Mesodermal cell (in vitro differentiated cells): ENCODE measurements at regions not wholly inside any gene's neighbourhood (a gene's known extent, or its start where the extent isn't known, plus 50 kb on each side); places are given as distances from the start of the nearest gene placed in this dataset.
"Not testable (repeated sequence)": the region's sequence is repeated elsewhere in the genome, so short reads cannot be mapped to it uniquely, and the experiment has no call there.

Source experiments
- H3K27ac ChIP-seq: 2 replicates; pipeline ENCODE4 v1.7.0; 2013; ENCODE audit warnings: mild to moderate bottlenecking, low read depth, low read length, moderate library complexity; ENCODE audit not compliant: severe bottlenecking
- H3K36me3 ChIP-seq: 2 replicates; pipeline ENCODE4 v1.7.1; 2013; ENCODE audit warnings: mild to moderate bottlenecking, low read length, moderate library complexity; ENCODE audit not compliant: control insufficient read depth, insufficient read depth
- H3K4me1 ChIP-seq: one replicate; pipeline ENCODE4 v1.7.1; 2013; ENCODE audit warnings: mild to moderate bottlenecking, low read length; ENCODE audit not compliant: insufficient read depth, control insufficient read depth, poor library complexity, severe bottlenecking
- H3K4me3 ChIP-seq: 2 replicates; pipeline ENCODE4 v1.7.0; 2013; ENCODE audit warnings: low read length, control low read depth, mild to moderate bottlenecking; ENCODE audit not compliant: insufficient read depth, poor library complexity, severe bottlenecking; ENCODE audit errors: extremely low read depth
- H3K9me3 ChIP-seq: 2 replicates; pipeline ENCODE4 v1.7.1; 2013; ENCODE audit warnings: mild to moderate bottlenecking, low read length, moderate library complexity; ENCODE audit not compliant: control insufficient read depth
- WGBS, 2 experiments: methylation state at CpG; one replicate each; pipeline ENCODE4 v1.1.5; 2013; ENCODE audit warnings: missing lambda C conversion rate in 2 of 2; ENCODE audit not compliant: insufficient coverage in 2 of 2; 5-methylcytosine and 5-hydroxymethylcytosine counted together

DNA sequence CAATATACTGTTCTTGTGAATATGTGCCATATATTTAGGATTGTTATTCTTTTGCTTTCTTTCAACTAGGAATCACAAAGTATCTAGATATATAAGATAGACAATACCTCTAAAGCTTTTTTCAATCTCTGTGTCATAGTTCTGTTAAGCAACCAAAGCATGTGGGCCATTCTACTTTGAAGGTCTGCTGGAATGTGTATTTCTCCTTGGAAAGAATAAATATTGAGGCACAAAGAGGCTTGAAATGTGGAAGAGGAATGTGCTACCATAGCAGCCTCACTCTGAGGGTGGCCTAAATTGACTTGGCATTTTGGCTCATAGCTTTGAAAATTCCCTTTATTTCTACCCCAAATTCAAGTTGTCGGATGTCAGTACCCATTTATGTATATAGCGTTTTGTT is 488.5 kb upstream of the MAN1A1 start:
- H3K4me1 ChIP-seq, result no peaks in the 10 kb centered on the region
- 100% methylated on average over 1 of the region's 2 CpGs for WGBS, 2 experiments
- no peak overlapping the region for H3K27ac ChIP-seq
- no peaks in the 10 kb centered on the region for H3K9me3 ChIP-seq
- no peak overlapping the region for H3K4me3 ChIP-seq
- no peaks in the 10 kb centered on the region for H3K36me3 ChIP-seq

- no peaks in the 10 kb centered on the region for H3K4me1 ChIP-seq
- no peaks in the 10 kb centered on the region for H3K9me3 ChIP-seq
- H3K27ac ChIP-seq, result no peak overlapping the region
- no peaks in the 10 kb centered on the region for H3K36me3 ChIP-seq
- H3K4me3 ChIP-seq, result no peak overlapping the region
Measured at GRCh38 chr6:119834418-119834817, 484.9 kb upstream of the MAN1A1 start.

DNA sequence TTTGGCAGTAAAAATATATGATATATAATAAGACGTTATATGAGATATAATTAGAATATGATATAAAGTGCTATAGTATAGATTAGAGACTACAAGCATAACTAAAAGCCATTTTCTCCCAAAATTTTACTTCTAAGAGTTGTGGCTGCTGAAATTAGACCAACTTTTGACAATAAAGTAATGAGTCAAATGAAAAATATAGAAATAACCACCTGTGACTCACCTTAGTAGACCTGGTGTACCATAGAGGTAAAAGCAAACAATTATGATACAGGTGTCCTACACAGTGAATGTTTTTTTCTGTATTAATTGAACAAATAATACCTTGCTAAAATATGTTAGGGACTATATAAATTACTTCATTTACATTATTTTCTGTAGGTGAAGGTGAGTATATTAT is 482.9 kb upstream of the MAN1A1 start:
- Histone ChIP-seq H3K27ac (no peak overlapping the region), H3K36me3 (no peaks in the 10 kb centered on the region), H3K4me3 (no peak overlapping the region), H3K4me1 (no peaks in the 10 kb centered on the region), H3K9me3 (no peaks in the 10 kb centered on the region)
- WGBS, 2 experiments, result no CpG with 5 or more reads among the region's 1 CpG

DNA sequence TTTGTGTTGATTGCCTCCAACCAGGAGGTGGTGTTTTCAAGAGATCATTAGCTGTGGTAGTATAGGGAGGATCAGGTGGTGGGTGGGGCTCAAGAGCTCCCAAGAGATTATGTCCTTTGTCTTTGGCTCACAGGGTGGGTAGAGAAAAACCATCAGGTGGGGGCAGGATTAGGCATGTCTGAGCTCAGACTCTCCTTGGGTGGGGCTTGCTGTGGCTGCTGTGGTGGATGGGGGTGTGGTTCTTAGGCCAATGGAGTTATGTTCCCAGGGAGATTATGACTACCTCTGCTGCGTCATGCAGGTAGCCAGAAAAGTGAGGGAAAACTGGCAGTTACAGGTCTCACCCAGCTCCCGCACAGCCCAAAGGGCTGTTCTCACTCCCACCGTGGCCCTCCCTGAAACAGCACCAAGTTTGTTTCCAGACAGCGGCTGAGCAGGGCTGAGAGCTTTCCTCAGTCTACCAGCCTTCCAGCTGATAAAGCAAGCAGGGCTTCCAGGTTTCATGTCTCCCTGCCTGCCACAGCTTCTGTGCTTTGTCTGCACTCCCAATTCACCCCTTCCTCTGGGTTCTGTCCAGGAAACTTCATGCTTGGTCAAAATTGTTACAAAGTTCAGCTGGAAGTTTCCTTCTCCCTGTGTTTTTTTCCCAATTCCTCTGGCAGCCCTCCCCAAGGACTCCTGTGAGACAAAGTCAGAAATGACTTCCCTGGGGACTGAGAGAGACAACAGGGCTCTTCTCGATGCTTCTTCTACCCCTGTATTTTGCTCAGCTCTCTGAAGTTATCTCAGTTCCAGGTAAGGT is 481.1 kb upstream of the MAN1A1 start:
- no peaks in the 10 kb centered on the region for H3K9me3 ChIP-seq
- H3K27ac ChIP-seq, result no peak overlapping the region
- no peak overlapping the region for H3K4me3 ChIP-seq
- H3K36me3 ChIP-seq, result no peaks in the 10 kb centered on the region
- H3K4me1 ChIP-seq, result no peaks in the 10 kb centered on the region
- WGBS, 2 experiments, result 89 to 96% methylated on average over 4 of the region's 5 CpGs

DNA sequence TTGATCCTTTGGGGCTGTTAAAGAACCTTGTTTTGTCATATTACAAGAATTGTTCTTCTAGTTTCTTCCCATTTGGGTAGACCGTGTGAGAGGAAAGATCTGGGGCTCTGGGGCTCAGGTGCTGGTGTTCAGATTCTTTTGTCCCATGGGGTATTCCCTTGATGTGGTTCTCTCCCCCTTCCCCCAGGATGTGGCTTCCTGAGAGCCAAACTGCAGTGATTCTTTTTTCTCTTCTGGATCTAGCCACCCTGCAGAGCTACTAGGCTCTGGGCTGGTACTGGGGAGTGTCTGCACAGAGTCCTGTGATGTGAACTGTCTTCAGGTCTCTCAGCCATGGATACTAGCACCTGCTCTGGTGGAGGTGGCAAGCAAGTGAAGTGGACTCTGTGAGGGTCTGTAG is 480.5 kb upstream of the MAN1A1 start:
- no peaks in the 10 kb centered on the region for H3K4me1 ChIP-seq
- WGBS, 2 experiments, result no CpG with 5 or more reads among the region's 1 CpG

GRCh38 chr6:119829499-119829898 is 479.9 kb upstream of the MAN1A1 start:
- H3K36me3 ChIP-seq, H3K4me1 ChIP-seq, H3K4me3 ChIP-seq, H3K27ac ChIP-seq, H3K9me3 ChIP-seq: not testable (repeated sequence)
- 95% methylated on average over 3 of the region's 4 CpGs; no CpG with 5 or more reads in 1 of the 2 experiments for WGBS, 2 experiments

More for the DNA sequence above, 480.5 kb upstream of the MAN1A1 start:
- no peaks in the 10 kb centered on the region for H3K9me3 ChIP-seq
- no peak overlapping the region for H3K4me3 ChIP-seq
- no peak overlapping the region for H3K27ac ChIP-seq
- no peaks in the 10 kb centered on the region for H3K36me3 ChIP-seq

- Histone ChIP-seq H3K36me3 (no peaks in the 10 kb centered on the region), H3K4me3 (no peak overlapping the region), H3K4me1 (no peaks in the 10 kb centered on the region), H3K27ac (no peak overlapping the region), H3K9me3 (no peaks in the 10 kb centered on the region)
- WGBS, 2 experiments, result 100% methylated on average over 1 of the region's 2 CpGs; no CpG with 5 or more reads in 1 of the 2 experiments
Measured at GRCh38 chr6:119829006-119829405, 479.4 kb upstream of the MAN1A1 start.

- no peaks in the 10 kb centered on the region for H3K9me3 ChIP-seq
- H3K4me1 ChIP-seq, result no peaks in the 10 kb centered on the region
- 93% methylated on average over 3 of the region's 3 CpGs for WGBS, 2 experiments
- no peak overlapping the region for H3K4me3 ChIP-seq
- H3K36me3 ChIP-seq, result no peaks in the 10 kb centered on the region
- no peak overlapping the region for H3K27ac ChIP-seq
Measured at GRCh38 chr6:119821380-119821779, 471.8 kb upstream of the MAN1A1 start.

- H3K4me3 ChIP-seq, result no peak overlapping the region
- H3K9me3 ChIP-seq, result no peaks in the 10 kb centered on the region
Measured at GRCh38 chr6:119818876-119819275, 469.3 kb upstream of the MAN1A1 start.

GRCh38 chr6:119814609-119815400 is 465.2 kb upstream of the MAN1A1 start:
- Histone ChIP-seq H3K9me3 (no peaks in the 10 kb centered on the region), H3K27ac (no peak overlapping the region), H3K36me3 (no peaks in the 10 kb centered on the region), H3K4me3 (no peak overlapping the region), H3K4me1 (no peaks in the 10 kb centered on the region)
- 56 to 78% methylated on average over 1 to 3 of the region's 9 CpGs for WGBS, 2 experiments

More at GRCh38 chr6:119818876-119819275, 469.3 kb upstream of the MAN1A1 start:
- Histone ChIP-seq H3K27ac (no peak overlapping the region), H3K4me1 (no peaks in the 10 kb centered on the region), H3K36me3 (no peaks in the 10 kb centered on the region)

GRCh38 chr6:119802464-119802863 is 452.9 kb upstream of the MAN1A1 start:
- Histone ChIP-seq H3K4me3 (no peak overlapping the region), H3K27ac (no peak overlapping the region)
- WGBS, 2 experiments, result 81 to 83% methylated on average over 2 to 3 of the region's 3 CpGs

More at GRCh38 chr6:119802464-119802863, 452.9 kb upstream of the MAN1A1 start:
- H3K9me3 ChIP-seq, result no peaks in the 10 kb centered on the region
- H3K36me3 ChIP-seq, result no peaks in the 10 kb centered on the region
- no peaks in the 10 kb centered on the region for H3K4me1 ChIP-seq
